GM23338 (cell line): ENCODE measurements at regions not wholly inside any gene's neighbourhood (a gene's known extent, or its start where the extent isn't known, plus 50 kb on each side); places are given as distances from the start of the nearest gene placed in this dataset.

ENCODE experiments used
- CREB1 ChIP-seq: fragments of 250-450 bp; sonication (Bioruptor Pico); IDR thresholded peaks from 2 replicates; pipeline ENCODE4 v1.5.0; 2020; ENCODE audit warnings: low read depth, mild to moderate bottlenecking, moderate library complexity
- EZH2 ChIP-seq: fragments of 200-600 bp; sonication (generic); IDR thresholded peaks from one replicate; pipeline ENCODE4 v1.8.0; 2017; ENCODE audit warnings: antibody characterized with exemption, mild to moderate bottlenecking, low read depth; ENCODE audit not compliant: unreplicated experiment
- POLR2AphosphoS5 ChIP-seq: IDR thresholded peaks from 2 replicates; pipeline ENCODE4 v1.6.1; 2016; ENCODE audit warnings: antibody characterized with exemption, low read depth
- TF ChIP-seq, protein P1 (sequence below), 2 experiments: fragments of 200-600 bp in 1 of 2; sonication (generic) in 1 of 2; conservative IDR thresholded peaks; 2 replicates each; pipeline versions ENCODE4 v1.5.1 to v1.6.1; 2016 to 2017; ENCODE audit warnings: antibody characterized with exemption in 2 of 2, low read depth in 2 of 2, mild to moderate bottlenecking in 2 of 2, moderate library complexity in 1 of 2
- TF ChIP-seq, protein P2 (sequence below): IDR thresholded peaks from one replicate; pipeline ENCODE4 v1.6.1; 2018; ENCODE audit warnings: antibody characterized with exemption; ENCODE audit not compliant: unreplicated experiment
- TF ChIP-seq, protein P3 (sequence below): fragments of 250-450 bp; sonication (Bioruptor Pico); IDR thresholded peaks from 2 replicates; pipeline ENCODE4 v1.5.0; 2020; ENCODE audit warnings: mild to moderate bottlenecking, moderate library complexity

DNA sequence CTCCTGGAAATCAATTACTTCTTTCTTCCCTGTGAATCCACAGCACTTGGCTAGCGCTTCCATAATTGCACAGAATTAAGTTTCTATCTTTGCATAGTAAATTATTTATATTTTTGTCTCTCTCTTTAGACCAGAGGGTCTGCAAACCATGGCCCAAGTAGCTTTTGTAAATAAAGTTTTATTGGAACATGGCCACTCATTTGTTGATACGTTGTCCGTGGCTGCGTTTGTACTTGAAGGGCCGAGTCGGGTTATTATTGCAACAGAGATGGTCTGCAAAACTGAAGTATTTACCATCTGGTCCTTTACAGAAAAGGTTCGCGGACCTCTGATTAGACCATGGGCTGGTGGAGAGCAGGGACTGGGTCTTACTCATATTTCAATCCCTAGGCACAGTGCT, 102.5 kb downstream of the RPLP1 start:
- TF ChIP-seq EZH2 (no peak), POLR2AphosphoS5 (no peak), CREB1 (no peak)
- TF ChIP-seq, protein P1, sequence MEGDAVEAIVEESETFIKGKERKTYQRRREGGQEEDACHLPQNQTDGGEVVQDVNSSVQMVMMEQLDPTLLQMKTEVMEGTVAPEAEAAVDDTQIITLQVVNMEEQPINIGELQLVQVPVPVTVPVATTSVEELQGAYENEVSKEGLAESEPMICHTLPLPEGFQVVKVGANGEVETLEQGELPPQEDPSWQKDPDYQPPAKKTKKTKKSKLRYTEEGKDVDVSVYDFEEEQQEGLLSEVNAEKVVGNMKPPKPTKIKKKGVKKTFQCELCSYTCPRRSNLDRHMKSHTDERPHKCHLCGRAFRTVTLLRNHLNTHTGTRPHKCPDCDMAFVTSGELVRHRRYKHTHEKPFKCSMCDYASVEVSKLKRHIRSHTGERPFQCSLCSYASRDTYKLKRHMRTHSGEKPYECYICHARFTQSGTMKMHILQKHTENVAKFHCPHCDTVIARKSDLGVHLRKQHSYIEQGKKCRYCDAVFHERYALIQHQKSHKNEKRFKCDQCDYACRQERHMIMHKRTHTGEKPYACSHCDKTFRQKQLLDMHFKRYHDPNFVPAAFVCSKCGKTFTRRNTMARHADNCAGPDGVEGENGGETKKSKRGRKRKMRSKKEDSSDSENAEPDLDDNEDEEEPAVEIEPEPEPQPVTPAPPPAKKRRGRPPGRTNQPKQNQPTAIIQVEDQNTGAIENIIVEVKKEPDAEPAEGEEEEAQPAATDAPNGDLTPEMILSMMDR (conservative IDR thresholded peaks at IDR 0.05; ENCODE audit: low read depth in 2 of 2): no peak
- TF ChIP-seq, protein P2, sequence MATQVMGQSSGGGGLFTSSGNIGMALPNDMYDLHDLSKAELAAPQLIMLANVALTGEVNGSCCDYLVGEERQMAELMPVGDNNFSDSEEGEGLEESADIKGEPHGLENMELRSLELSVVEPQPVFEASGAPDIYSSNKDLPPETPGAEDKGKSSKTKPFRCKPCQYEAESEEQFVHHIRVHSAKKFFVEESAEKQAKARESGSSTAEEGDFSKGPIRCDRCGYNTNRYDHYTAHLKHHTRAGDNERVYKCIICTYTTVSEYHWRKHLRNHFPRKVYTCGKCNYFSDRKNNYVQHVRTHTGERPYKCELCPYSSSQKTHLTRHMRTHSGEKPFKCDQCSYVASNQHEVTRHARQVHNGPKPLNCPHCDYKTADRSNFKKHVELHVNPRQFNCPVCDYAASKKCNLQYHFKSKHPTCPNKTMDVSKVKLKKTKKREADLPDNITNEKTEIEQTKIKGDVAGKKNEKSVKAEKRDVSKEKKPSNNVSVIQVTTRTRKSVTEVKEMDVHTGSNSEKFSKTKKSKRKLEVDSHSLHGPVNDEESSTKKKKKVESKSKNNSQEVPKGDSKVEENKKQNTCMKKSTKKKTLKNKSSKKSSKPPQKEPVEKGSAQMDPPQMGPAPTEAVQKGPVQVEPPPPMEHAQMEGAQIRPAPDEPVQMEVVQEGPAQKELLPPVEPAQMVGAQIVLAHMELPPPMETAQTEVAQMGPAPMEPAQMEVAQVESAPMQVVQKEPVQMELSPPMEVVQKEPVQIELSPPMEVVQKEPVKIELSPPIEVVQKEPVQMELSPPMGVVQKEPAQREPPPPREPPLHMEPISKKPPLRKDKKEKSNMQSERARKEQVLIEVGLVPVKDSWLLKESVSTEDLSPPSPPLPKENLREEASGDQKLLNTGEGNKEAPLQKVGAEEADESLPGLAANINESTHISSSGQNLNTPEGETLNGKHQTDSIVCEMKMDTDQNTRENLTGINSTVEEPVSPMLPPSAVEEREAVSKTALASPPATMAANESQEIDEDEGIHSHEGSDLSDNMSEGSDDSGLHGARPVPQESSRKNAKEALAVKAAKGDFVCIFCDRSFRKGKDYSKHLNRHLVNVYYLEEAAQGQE: no peak
- TF ChIP-seq, protein P3, sequence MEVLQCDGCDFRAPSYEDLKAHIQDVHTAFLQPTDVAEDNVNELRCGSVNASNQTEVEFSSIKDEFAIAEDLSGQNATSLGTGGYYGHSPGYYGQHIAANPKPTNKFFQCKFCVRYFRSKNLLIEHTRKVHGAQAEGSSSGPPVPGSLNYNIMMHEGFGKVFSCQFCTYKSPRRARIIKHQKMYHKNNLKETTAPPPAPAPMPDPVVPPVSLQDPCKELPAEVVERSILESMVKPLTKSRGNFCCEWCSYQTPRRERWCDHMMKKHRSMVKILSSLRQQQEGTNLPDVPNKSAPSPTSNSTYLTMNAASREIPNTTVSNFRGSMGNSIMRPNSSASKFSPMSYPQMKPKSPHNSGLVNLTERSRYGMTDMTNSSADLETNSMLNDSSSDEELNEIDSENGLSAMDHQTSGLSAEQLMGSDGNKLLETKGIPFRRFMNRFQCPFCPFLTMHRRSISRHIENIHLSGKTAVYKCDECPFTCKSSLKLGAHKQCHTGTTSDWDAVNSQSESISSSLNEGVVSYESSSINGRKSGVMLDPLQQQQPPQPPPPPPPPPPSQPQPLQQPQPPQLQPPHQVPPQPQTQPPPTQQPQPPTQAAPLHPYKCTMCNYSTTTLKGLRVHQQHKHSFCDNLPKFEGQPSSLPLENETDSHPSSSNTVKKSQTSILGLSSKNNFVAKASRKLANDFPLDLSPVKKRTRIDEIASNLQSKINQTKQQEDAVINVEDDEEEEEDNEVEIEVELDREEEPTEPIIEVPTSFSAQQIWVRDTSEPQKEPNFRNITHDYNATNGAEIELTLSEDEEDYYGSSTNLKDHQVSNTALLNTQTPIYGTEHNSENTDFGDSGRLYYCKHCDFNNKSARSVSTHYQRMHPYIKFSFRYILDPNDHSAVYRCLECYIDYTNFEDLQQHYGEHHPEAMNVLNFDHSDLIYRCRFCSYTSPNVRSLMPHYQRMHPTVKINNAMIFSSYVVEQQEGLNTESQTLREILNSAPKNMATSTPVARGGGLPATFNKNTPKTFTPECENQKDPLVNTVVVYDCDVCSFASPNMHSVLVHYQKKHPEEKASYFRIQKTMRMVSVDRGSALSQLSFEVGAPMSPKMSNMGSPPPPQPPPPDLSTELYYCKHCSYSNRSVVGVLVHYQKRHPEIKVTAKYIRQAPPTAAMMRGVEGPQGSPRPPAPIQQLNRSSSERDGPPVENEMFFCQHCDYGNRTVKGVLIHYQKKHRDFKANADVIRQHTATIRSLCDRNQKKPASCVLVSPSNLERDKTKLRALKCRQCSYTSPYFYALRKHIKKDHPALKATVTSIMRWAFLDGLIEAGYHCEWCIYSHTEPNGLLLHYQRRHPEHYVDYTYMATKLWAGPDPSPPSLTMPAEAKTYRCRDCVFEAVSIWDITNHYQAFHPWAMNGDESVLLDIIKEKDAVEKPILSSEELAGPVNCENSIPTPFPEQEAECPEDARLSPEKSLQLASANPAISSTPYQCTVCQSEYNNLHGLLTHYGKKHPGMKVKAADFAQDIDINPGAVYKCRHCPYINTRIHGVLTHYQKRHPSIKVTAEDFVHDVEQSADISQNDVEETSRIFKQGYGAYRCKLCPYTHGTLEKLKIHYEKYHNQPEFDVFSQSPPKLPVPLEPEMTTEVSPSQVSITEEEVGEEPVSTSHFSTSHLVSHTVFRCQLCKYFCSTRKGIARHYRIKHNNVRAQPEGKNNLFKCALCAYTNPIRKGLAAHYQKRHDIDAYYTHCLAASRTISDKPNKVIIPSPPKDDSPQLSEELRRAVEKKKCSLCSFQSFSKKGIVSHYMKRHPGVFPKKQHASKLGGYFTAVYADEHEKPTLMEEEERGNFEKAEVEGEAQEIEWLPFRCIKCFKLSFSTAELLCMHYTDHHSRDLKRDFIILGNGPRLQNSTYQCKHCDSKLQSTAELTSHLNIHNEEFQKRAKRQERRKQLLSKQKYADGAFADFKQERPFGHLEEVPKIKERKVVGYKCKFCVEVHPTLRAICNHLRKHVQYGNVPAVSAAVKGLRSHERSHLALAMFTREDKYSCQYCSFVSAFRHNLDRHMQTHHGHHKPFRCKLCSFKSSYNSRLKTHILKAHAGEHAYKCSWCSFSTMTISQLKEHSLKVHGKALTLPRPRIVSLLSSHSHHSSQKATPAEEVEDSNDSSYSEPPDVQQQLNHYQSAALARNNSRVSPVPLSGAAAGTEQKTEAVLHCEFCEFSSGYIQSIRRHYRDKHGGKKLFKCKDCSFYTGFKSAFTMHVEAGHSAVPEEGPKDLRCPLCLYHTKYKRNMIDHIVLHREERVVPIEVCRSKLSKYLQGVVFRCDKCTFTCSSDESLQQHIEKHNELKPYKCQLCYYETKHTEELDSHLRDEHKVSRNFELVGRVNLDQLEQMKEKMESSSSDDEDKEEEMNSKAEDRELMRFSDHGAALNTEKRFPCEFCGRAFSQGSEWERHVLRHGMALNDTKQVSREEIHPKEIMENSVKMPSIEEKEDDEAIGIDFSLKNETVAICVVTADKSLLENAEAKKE: no peak
